NCI-H524 (cell line): ENCODE measurements at regions not wholly inside any gene's neighbourhood (a gene's known extent, or its start where the extent isn't known, plus 50 kb on each side); places are given as distances from the start of the nearest gene placed in this dataset.
A peak's percentile ranks its signal among the peaks of the same experiment; 100 is the strongest.

Experiments
- DNase-seq, 2 experiments: peaks; one replicate each; lab custom pipeline; 2025; lab: John Stamatoyannopoulos, UW

DNA sequence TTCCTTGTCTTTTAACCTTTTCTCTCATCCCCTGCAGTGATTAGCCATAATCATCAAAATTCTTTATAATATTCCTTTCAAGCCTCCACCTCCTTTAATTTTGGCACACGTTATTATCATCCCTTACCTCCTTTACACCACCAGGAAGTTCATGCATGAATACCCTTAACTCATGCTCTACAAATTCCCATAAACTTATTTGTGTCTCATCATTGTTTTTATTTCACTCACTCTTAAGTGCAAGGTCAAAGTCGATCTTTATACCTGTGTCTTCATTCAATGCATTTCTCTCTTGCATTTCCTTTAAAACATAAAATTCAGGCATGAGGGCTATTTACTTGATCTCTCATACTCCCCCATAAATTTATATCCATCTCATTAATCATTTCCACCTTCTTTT is 1064.6 kb upstream of the CADM2 start:
- DNase-seq: no peak

DNA sequence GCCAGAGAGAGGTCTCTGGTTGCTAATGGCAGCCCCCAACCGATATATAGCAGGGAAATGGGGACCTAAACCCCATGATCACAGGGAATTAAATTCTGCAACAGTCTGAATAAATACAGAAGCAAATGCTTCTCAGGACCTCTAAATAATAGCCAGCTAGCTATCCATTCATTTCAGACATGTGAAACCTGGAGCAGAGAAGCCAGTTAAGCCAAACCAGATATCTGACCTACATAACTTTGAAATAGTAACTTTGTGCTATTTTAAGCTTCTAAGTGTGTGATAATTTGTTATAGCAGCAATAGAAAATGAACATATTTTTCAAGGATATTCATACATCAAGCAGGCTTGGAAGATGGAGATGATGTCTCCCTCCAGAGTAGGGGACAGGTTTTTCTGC is 1062.9 kb upstream of the CADM2 start:
- DNase-seq: no peak

DNA sequence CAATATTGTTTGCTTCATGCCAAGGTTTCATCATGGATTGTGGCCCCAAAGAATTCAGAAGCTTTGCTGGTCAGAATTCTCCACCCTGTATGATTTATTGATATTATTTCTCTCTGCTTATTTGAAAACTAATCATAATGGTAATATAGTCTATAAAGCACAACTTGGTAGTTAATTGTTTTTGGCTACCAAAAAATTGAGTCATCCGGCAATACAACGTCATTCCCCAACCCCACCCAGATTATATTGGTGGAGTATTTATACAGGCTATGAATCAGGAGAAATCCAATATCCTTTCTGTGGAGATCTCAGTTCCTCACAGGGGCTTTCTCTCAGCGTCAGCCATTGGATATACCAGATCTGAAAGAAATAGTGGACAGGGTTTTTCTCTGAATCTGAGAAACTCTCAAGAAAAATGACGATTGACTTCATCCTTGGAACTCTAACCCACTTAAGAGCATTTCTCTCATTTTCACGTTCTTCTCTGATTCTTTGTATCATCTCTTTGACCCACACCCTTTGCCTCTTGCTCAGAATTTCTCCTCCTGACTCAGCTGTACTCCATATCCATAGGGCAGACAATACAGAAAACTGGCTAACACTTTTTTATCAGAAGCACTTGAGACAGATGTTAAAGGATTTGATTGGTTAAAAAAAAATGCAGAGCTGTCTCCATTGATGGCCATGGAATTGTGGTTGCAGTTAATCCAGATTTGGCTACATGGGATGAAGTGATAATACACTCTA is 1055.8 kb upstream of the CADM2 start:
- no peak for DNase-seq

DNA sequence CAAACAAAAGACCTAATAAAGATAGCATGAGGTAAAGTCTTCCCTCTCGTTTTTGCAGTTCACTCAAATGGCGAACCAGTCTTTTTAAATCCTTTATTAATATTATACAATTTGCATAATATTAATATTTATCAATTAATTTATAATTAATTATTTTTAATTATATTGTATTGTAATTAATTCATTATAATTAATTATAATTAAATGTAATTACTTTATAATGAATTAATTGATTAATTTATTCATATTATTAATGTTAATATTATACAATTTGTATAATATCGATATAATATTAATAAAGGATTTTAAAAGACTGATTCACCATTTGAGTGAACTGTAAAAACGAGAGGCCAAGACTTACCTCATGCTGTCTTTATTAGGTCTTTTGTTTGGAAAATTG is 1045.4 kb upstream of the CADM2 start:
- DNase-seq: no peak

DNA sequence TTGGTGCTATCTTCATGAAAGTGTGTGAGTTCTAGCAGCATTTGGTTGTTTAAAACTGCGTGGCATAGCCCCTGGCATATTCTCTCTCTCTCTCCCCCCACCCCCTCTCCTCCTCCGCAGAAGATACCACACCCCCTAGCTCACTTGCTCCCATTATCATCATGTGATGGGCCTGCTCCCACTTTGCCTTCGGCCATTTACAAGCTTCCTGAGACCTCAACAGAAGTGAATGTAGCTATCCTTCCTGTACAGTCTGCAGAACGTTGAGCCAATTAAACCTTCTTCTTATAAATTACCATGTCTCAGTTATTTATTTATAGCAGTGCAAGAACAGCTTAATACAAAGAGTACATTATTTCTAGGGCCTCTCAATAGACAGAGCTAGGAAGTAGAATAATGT is 1032.5 kb upstream of the CADM2 start:
- no peak for DNase-seq

DNA sequence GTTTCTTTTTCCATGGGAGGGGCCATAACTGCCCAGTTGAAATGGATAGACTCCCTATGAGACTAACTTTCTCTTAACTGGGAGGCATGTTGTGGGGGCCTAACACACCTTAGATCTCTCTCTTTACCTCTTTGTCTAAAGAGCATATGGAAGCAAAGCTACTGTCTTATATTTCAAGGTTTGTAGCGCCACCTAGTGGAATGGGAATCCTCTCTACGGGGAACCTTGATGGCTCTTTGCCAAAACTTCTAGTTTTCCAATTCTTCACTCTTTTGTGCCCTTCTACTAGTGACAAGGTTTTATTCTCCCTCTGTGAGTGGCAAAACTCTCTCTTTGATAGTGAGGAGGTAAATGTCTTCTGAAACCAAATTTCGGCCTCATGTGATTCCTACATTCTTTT is 1030.4 kb upstream of the CADM2 start:
- DNase-seq: peak; percentile 40 to 62

DNA sequence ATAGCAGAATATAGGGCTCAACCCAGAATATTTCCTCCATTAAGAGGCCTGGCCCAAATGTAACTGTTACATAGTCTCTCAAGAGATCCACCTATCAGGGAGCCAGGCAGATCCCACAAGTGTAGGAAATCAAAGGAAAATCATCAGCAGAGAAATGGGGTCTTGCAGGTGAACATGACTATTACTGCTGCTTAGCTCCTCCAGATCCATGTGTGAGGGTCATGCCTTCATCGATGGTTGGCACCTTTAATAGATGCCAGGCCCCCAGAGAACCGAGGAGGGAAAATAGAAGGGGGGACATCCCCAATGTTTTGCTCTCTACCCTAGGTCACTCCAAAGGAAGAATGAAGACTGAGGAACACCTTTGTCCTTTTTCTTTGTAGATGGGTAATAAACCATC is 1029.9 kb upstream of the CADM2 start:
- no peak for DNase-seq

DNA sequence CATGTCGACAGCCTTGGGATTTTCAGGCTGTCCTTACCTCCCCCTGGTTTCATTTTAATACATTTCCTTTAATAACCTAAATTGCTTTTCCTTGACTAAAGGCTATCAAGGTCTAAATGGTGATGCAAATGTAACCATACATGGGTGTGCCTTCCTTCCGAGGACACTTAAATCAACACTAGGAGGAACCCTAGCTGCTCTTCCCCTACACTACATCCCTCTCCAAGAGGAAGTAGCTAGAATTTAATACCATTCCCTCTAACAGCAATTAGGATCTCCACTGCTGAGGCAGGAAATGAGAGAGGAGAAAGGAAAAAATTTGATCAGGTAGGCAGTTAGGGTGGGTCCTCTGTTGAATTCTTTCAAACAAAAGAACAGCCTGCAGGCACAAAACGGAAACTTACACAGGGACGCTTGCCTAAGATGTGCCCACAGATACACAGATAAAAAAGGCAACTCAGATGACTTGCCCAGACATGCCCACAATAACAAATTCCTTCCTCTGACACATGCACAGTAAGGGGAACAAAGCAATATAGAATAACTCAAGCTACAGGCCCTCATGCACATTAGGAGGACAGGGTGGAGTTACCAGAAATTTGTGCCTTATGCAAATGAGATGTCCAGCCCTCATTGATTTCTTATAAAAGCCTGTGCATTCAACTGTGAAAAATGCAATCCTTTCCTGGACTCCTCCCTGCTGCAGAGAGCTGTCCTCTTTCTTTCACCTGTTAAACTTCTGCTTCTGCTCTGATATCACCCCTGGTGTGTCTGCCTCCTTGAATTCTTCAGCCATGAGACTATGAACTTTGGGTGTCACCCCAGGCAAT is 1024.4 kb upstream of the CADM2 start:
- no peak for DNase-seq

DNA sequence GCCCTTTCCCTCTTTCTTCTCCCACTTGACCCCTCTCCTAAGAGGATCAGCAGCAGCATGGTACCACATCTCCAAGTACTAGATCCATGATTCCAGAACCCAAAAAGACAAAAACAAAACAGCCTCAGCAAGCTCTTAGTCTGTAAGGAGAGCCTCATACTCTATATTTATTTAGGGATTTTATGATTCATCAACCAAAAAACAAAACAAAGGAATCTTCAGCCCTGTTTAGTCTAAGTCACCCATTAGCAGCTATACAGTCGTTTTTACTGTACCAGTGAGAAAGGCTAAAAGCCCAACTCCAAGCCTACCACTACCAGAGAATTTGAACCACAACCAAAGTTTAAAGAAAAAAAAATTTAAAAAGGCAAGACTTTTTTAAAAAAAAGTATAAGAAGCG is 1020.3 kb upstream of the CADM2 start:
- DNase-seq: no peak

DNA sequence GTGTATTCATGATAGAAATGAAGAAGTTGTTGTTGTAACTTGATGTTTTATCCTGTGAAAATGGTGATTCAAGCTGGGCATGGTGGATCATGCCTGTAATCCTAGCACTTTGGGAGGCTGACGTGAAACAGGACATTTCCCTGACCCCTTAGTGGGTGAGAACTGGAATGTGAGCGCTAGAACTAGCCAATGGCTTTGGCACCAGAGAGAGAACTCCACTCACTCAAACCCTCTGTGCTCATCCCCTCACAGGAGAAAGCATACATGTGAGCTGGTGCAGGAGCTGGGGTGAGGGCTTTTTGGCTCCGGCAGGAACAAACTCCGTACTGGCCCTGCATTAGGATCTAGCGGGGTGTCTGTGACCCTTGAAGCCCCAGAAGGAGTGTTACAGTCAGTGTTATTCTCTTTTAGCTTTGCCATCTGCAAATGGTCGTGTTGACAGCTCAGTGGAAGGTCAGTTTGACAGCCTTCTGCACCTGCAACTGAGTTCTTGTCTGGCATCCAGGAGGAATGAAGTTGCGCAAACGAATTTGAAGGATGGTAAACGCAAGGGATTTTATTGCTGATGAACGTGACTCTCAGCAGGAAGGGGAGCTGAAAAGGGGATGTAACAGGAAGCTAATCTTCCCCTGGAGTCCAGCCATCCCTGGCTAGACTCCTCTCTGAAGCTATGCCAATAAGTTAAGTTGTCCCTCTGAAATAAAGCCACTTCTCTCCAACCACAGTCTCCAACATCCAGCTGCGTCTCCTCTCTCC is 1016.6 kb upstream of the CADM2 start:
- DNase-seq: no peak

DNA sequence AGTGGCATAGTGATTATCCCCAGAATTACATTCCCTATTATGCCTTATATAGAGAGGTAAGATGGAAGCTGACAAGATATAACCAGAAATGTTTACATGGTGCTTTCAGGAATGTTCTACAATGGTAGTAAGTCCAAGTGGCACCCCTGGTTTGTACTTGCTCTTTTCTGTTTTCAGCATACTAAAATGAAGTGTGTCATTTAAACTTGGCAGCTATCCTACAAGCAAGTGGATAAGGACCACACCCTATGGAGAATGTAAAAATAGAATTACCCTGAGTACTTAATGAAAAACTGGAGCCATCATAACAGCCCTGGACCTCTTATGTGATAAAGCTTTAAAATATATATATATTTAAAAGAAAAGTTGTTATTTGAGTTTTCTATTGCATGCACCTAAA is 1012.7 kb upstream of the CADM2 start:
- DNase-seq: no peak

DNA sequence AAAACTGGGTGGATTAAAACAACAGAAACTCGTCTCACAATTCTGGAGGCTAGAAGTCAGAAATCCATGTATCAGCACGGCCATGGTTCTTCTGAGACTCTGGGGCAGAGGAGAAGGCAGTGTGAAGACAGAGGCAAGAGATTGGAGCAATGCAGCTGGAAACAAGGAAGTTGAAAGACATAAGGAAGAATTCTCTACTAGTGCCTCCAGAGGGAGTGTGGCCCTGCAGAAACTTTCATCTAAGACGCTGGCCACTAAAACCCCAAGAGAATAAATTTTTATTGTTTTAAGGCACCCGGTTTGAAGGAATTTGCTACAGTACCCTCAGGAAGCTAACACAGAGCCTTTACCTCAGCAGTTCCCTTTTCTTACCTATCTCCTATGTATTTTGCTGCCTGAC is 1012.2 kb upstream of the CADM2 start:
- DNase-seq: no peak

DNA sequence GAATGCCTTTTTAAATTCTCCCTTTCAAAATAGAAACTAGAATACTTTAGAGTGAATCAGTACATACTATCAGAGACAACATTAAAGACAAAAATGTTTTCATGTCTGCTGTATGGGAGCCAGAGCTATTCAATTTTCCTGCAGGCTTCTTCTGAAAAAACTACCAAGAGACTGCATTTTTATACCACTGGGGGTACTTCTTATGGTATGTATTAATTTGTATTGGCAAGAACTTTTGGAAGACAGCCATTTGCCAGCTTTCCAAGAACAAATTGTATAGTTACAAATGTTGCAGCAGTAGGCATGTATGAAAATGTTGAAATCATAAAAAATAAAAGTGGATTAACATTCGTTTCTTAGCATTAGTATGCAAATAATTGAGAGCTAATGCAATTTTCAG is 1010.0 kb upstream of the CADM2 start:
- DNase-seq: no peak

DNA sequence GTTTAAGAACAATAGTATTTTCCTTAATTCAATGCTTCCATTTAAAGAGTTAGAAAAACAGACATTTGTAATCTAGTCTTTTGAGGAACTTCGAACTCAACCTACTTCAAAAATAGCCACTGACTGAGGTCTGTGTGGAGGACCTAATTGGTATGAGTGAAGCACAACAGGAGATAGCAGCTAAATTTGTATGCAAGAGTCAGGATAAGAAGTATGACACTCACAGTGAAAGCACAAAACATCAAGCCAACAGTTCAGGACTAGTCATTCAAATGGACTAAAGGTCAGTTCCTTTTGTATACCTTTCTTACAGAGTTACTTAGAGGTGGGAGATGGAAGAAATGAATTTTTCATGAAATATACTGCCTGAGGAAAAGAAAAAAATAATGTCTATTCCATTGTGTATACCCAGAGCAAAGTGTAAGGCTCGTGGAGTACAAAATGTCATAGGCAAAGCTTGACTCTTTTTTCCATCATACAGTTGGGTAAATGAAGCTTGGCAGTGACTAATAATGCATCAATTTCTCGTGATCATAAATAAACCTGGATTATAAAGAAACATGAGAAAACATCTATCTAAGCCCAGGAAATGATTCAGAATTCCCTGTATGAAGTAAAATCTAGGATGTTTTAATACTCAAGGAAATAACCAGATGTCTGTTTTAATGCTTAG is 1005.2 kb upstream of the CADM2 start:
- no peak for DNase-seq

DNA sequence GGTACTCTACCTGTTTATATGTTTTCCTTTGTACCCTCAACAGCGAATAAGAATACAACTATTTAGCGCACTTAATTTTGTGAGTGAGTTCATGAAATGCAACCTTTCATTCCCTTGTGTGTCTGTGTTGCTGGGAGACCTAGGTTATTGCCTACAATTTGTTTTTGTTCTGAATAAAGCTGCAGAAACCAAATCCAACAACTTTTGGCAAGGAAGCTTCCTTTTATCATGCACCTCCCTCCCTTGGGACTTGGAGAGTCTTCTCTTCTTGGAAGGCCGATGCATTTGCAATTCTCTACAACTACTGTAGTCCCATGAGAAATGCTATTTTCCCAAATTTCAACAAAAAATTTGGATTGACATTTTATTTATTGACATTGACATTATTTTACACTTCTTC is 1002.4 kb upstream of the CADM2 start:
- no peak for DNase-seq

DNA sequence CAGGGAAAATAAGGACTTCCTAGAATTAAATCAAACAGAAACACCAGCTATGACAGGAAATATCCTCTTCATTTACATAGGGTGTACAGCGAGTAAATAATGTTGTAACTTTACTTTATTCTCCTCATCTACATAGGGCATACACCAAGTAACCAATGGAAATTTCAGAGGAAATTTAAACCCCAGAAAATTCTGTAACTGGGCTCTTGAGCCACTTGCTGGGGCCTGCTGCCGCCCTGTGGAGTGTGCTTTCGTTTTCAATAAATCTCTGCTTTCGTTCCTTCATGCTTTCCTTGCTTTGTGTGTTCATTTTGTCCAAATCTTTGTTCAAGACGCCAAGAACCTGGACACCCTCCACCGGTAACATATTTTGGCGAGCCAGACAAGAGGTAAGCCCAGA is 990.4 kb upstream of the CADM2 start:
- DNase-seq: no peak

DNA sequence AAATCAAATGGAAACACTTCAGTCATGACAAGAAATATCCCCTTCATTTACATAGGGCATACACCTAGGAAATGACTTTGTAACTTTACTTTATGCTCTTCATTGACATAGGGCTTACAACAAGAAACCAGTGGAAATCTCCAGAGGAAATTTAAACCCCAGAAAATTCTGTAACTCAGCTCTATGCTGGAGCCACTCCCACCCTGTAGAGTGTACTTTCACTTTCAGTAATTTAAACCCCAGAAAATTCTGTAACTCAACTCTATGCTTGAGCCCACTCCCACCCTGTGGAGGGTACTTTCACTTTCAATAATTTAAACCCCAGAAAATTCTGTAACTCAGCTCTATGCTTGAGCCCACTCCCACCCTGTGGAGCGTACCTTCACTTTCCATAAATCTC is 987.1 kb upstream of the CADM2 start:
- DNase-seq: no peak

DNA sequence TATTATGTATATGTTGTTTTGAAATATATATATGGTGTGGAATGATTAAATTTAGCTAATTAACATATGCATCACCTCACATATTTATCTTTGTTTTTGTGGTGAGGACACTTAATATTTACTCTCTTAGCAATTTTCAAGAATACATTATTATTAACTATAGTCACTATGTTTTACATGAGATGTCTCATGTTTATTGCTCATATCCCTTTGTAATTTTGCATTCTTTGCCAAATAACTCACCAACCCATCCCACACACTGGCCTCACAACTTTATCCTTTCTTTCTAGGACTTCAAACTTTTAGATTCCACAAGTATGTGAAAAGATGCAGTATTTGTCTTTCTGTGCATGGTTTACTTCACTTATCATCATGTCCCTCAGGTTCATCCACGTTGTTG is 950.2 kb upstream of the CADM2 start:
- no peak for DNase-seq

DNA sequence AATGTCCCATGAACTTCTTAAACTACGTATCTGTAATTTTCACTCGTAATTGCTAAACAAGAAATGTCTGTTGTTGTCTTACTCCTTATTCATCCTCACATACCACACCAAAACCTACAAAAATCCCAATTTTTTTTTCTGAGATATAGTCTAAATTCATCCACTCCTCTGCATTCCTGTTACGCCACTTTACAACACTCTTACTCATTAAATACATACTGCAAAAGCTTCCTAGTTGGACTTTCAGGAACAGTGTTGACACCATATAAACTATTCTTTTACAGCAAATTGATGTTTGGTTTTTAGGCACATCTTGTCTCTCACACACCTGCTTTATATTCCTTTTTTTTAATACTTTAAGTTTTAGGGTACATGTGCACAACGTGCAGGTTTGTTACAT is 934.9 kb upstream of the CADM2 start:
- DNase-seq: no peak

DNA sequence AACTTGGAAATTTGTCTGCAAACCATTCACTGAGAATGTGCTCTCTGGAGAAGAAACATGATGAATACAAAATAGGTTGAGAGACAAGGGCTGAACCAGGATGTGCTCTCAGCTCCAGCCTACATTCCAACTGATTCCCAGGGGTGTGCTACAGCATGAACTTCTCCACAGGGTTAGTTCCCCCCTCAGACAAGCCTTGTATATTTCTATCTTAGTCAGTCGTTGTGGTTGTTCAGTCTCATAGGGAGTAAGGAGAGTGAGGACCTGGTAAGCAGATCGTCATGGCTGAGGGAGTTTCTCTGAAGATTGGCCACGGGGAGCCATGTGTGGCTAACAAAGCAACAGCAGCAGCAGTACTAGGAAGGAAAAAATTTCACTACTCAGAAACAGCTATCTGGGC is 919.7 kb upstream of the CADM2 start:
- no peak for DNase-seq

DNA sequence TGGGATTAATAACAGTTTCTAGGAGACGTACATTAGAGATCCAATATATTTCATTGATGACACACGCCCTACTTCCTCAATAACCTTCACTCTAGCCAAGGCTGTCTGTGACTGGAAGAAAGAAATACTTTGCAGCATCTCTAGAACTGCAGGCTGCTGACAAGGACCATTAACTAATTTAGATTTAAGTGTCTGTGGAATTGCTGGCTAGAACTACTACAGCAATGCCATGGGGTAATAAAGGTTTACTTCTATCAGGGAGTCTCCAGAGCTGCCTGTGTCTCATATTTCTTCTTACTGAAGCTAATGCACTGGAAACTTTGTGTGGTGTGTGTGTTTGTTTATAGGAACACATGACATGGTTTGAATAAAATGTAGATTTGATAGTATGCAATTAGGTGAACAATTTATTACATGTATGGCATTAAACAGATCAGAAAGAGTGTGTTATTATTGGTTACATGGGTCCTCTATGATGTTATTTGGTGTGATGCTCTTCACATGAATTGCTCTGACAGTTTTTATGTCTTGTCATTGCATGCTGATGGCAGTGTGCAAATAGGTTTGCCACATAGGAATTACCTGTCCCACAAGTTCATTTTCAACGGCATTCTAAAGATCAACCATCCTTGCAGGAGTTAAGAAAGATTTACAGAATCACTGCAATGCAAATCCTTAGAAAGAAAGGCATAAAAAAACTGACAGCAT is 916.2 kb upstream of the CADM2 start:
- no peak for DNase-seq

DNA sequence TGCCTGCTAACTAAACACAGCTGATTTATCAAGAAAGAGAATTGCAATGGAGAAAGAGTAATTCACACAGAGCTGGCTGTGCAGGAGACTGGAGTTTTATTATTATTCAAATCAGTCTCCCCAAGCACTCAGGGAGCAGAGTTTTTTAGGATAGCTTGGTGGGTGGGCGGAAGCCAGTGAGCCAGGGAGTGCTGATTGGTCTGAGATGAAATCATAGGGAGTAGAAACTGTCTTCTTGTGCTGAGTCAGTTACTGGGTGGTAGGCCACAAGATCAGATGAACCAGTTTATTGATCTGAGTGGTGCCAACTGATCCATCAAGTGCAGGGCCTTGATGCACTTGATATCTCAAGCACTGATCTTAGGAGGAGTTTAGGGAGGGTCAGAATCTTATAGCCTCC is 891.9 kb upstream of the CADM2 start:
- DNase-seq: no peak
